Rectal smooth muscle tissue (tissue), 1 donor: ENCODE measurements at regions not wholly inside any gene's neighbourhood (a gene's known extent, or its start where the extent isn't known, plus 50 kb on each side); places are given as distances from the start of the nearest gene placed in this dataset.
"Not testable (repeated sequence)": the region's sequence is repeated elsewhere in the genome, so short reads cannot be mapped to it uniquely, and the experiment has no call there.

ENCODE experiments used
- H3K27ac ChIP-seq: one replicate; pipeline ENCODE4 v1.7.0; 2013; ENCODE audit warnings: low read depth, low read length, inconsistent platforms
- H3K27me3 ChIP-seq: one replicate; pipeline ENCODE4 v1.7.0; 2013; ENCODE audit warnings: low read length; ENCODE audit not compliant: control insufficient read depth, insufficient read depth
- H3K36me3 ChIP-seq: one replicate; pipeline ENCODE4 v1.7.0; 2013; ENCODE audit warnings: low read length; ENCODE audit not compliant: control insufficient read depth, insufficient read depth
- H3K4me1 ChIP-seq: one replicate; pipeline ENCODE4 v1.7.0; 2013; ENCODE audit warnings: low read length; ENCODE audit not compliant: control insufficient read depth, insufficient read depth
- H3K4me3 ChIP-seq: one replicate; pipeline ENCODE4 v1.7.0; 2013; ENCODE audit warnings: low read length
- H3K9ac ChIP-seq: one replicate; pipeline ENCODE4 v1.7.0; 2013; ENCODE audit warnings: low read length

GRCh38 chr17:73859439-73860008 lies 215.3 kb upstream of the SDK2 start:
- not testable (repeated sequence) for H3K9ac ChIP-seq, H3K36me3 ChIP-seq, H3K4me3 ChIP-seq, H3K4me1 ChIP-seq, H3K27me3 ChIP-seq, H3K27ac ChIP-seq

- Histone ChIP-seq H3K36me3 (no peaks in the 10 kb centered on the region), H3K27ac (no peak overlapping the region)
Observed at GRCh38 chr17:73861543-73861942, 217.3 kb upstream of the SDK2 start.

GRCh38 chr17:73863761-73864535 lies 219.7 kb upstream of the SDK2 start:
- H3K27ac ChIP-seq: no peak overlapping the region
- no peaks in the 10 kb centered on the region for H3K36me3 ChIP-seq
- H3K4me3 ChIP-seq: no peak overlapping the region
- H3K4me1 ChIP-seq: no peaks in the 10 kb centered on the region
- no peaks in the 10 kb centered on the region for H3K27me3 ChIP-seq
- no peak overlapping the region for H3K9ac ChIP-seq

More at GRCh38 chr17:73861543-73861942, 217.3 kb upstream of the SDK2 start:
- Histone ChIP-seq H3K9ac (no peak overlapping the region), H3K4me3 (no peak overlapping the region), H3K27me3 (no peaks in the 10 kb centered on the region), H3K4me1 (no peaks in the 10 kb centered on the region)

- no peak overlapping the region for H3K4me3 ChIP-seq
- H3K36me3 ChIP-seq: no peaks in the 10 kb centered on the region
- H3K27ac ChIP-seq: no peak overlapping the region
- no peak overlapping the region for H3K9ac ChIP-seq
- no peaks in the 10 kb centered on the region for H3K4me1 ChIP-seq
- H3K27me3 ChIP-seq: no peaks in the 10 kb centered on the region
Observed at GRCh38 chr17:73865831-73866230, 221.6 kb upstream of the SDK2 start.

- no peak overlapping the region for H3K9ac ChIP-seq
- no peaks in the 10 kb centered on the region for H3K36me3 ChIP-seq
- no peak overlapping the region for H3K27ac ChIP-seq
- H3K4me3 ChIP-seq: no peak overlapping the region
- H3K27me3 ChIP-seq: no peaks in the 10 kb centered on the region
- no peaks in the 10 kb centered on the region for H3K4me1 ChIP-seq
Observed at GRCh38 chr17:73867056-73867455, 222.8 kb upstream of the SDK2 start.

GRCh38 chr17:73870068-73870467 lies 225.8 kb upstream of the SDK2 start:
- H3K36me3 ChIP-seq: no peaks in the 10 kb centered on the region
- H3K27ac ChIP-seq: no peak overlapping the region
- H3K4me3 ChIP-seq: no peak overlapping the region
- no peaks in the 10 kb centered on the region for H3K27me3 ChIP-seq
- H3K9ac ChIP-seq: no peak overlapping the region
- H3K4me1 ChIP-seq: no peaks in the 10 kb centered on the region

GRCh38 chr17:73870473-73870872 lies 226.2 kb upstream of the SDK2 start:
- no peak overlapping the region for H3K9ac ChIP-seq
- no peak overlapping the region for H3K27ac ChIP-seq
- no peak overlapping the region for H3K4me3 ChIP-seq
- no peaks in the 10 kb centered on the region for H3K36me3 ChIP-seq
- no peaks in the 10 kb centered on the region for H3K27me3 ChIP-seq
- H3K4me1 ChIP-seq: no peaks in the 10 kb centered on the region

GRCh38 chr17:73872816-73873215 lies 228.6 kb upstream of the SDK2 start:
- Histone ChIP-seq H3K4me1 (no peaks in the 10 kb centered on the region), H3K36me3 (no peaks in the 10 kb centered on the region), H3K9ac (no peak overlapping the region), H3K27me3 (no peaks in the 10 kb centered on the region), H3K4me3 (no peak overlapping the region), H3K27ac (no peak overlapping the region)

- no peak overlapping the region for H3K4me3 ChIP-seq
- H3K36me3 ChIP-seq: no peaks in the 10 kb centered on the region
- no peak overlapping the region for H3K27ac ChIP-seq
- H3K9ac ChIP-seq: no peak overlapping the region
- no peaks in the 10 kb centered on the region for H3K4me1 ChIP-seq
- H3K27me3 ChIP-seq: no peaks in the 10 kb centered on the region
Observed at GRCh38 chr17:73874008-73874720, 229.9 kb upstream of the SDK2 start.

GRCh38 chr17:73875346-73875745 lies 231.1 kb upstream of the SDK2 start:
- Histone ChIP-seq H3K36me3 (no peaks in the 10 kb centered on the region), H3K4me3 (no peak overlapping the region), H3K27ac (no peak overlapping the region), H3K4me1 (no peaks in the 10 kb centered on the region), H3K27me3 (no peaks in the 10 kb centered on the region), H3K9ac (no peak overlapping the region)

GRCh38 chr17:73877962-73878361 lies 233.7 kb upstream of the SDK2 start:
- Histone ChIP-seq H3K27me3 (no peaks in the 10 kb centered on the region), H3K4me1 (no peaks in the 10 kb centered on the region), H3K4me3 (no peak overlapping the region), H3K27ac (no peak overlapping the region), H3K9ac (no peak overlapping the region), H3K36me3 (no peaks in the 10 kb centered on the region)

- no peaks in the 10 kb centered on the region for H3K36me3 ChIP-seq
- no peak overlapping the region for H3K9ac ChIP-seq
- no peak overlapping the region for H3K27ac ChIP-seq
- no peaks in the 10 kb centered on the region for H3K27me3 ChIP-seq
- no peak overlapping the region for H3K4me3 ChIP-seq
- H3K4me1 ChIP-seq: no peaks in the 10 kb centered on the region
Observed at GRCh38 chr17:73878923-73879322, 234.7 kb upstream of the SDK2 start.
